Hepatocyte (in vitro differentiated cells): ENCODE measurements at regions not wholly inside any gene's neighbourhood (a gene's known extent, or its start where the extent isn't known, plus 50 kb on each side); places are given as distances from the start of the nearest gene placed in this dataset.

Source experiments
- DNase-seq: peaks from one replicate; pipeline ENCODE4 v3.0.0-alpha.2; 2016; ENCODE audit warnings: low spot score
- H2AFZ ChIP-seq: fragments of 200-600 bp; sonication (generic); 2 replicates; pipeline ENCODE4 v1.6.0; 2016; ENCODE audit warnings: antibody characterized with exemption, mild to moderate bottlenecking
- H3K27ac ChIP-seq: fragments of 200-600 bp; sonication (generic); 2 replicates; pipeline ENCODE4 v1.5.1; 2016; ENCODE audit warnings: mild to moderate bottlenecking
- H3K27me3 ChIP-seq: fragments of 200-600 bp; sonication (generic); 2 replicates; pipeline ENCODE4 v1.6.1; 2016
- H3K36me3 ChIP-seq: fragments of 200-600 bp; sonication (generic); replicated peaks from 2 replicates; pipeline ENCODE4 v1.5.1; 2016; ENCODE audit warnings: low read depth; ENCODE audit not compliant: insufficient read depth
- H3K4me1 ChIP-seq: fragments of 200-600 bp; sonication (generic); 2 replicates; pipeline ENCODE4 v1.5.1; 2016; ENCODE audit warnings: mild to moderate bottlenecking, moderate library complexity; ENCODE audit not compliant: insufficient read depth
- H3K4me2 ChIP-seq: fragments of 200-600 bp; sonication (generic); 2 replicates; pipeline ENCODE4 v1.6.0; 2016
- H3K4me3 ChIP-seq: fragments of 200-600 bp; sonication (generic); 2 replicates; pipeline ENCODE4 v1.5.1; 2016; ENCODE audit warnings: mild to moderate bottlenecking
- H3K79me2 ChIP-seq: fragments of 200-600 bp; sonication (generic); 2 replicates; pipeline ENCODE4 v1.6.0; 2017; ENCODE audit warnings: mild to moderate bottlenecking
- H3K9me2 ChIP-seq: fragments of 200-600 bp; sonication (generic); replicated peaks from 2 replicates; pipeline ENCODE4 v1.6.0; 2017; ENCODE audit warnings: mild to moderate bottlenecking; ENCODE audit not compliant: insufficient read depth
- H3K9me3 ChIP-seq: fragments of 200-600 bp; sonication (generic); 2 replicates; pipeline ENCODE4 v1.5.1; 2016; ENCODE audit warnings: low read depth, mild to moderate bottlenecking
- H4K20me1 ChIP-seq: fragments of 200-600 bp; sonication (generic); 2 replicates; pipeline ENCODE4 v1.6.0; 2016; ENCODE audit warnings: mild to moderate bottlenecking; ENCODE audit not compliant: insufficient read depth, poor library complexity, severe bottlenecking
- EZH2 ChIP-seq: fragments of 200-600 bp; sonication (generic); IDR thresholded peaks from 2 replicates; pipeline ENCODE4 v1.6.1; 2016; ENCODE audit warnings: antibody characterized with exemption, mild to moderate bottlenecking, borderline replicate concordance
- EZH2phosphoT487 ChIP-seq: fragments of 200-600 bp; sonication (generic); IDR thresholded peaks from one replicate; pipeline ENCODE4 v1.6.1; 2018; ENCODE audit warnings: antibody characterized with exemption, mild to moderate bottlenecking, low read depth, moderate library complexity; ENCODE audit not compliant: unreplicated experiment, severe bottlenecking
- WGBS: methylation state at CpG from one replicate; pipeline ENCODE4 v1.1.6; 2016; ENCODE audit warnings: low lambda C conversion rate; ENCODE audit errors: missing lambda C conversion rate; 5-methylcytosine and 5-hydroxymethylcytosine counted together
- TF ChIP-seq, protein P1 (sequence below): fragments of 200-600 bp; sonication (generic); IDR thresholded peaks from 2 replicates; pipeline ENCODE4 v1.5.1; 2016; ENCODE audit warnings: antibody characterized with exemption, mild to moderate bottlenecking; ENCODE audit not compliant: poor library complexity

DNA sequence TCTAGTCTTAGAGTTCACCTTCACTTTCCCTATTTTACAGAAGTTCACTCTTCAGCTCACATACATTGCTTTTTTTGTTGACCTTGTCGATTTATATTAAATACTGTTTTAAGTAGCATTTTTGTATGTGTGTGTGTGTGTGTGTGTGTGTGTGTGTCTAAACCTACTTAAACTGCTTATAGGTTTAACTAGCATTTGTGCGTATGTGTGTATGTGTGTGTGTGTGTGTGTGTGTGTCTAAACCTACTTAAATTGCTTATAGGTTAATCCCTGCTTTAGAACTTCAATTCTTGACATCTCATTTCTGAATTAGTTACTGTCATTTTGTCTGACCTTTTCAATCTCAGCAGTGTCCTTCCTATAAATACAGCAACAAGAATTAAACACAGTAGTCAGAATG lies 254.8 kb upstream of the EPHA3 start:
- no peak for DNase-seq
- Histone ChIP-seq H4K20me1 (no peaks in the 10 kb centered on the region), H3K79me2 (no peaks in the 10 kb centered on the region), H3K9me3 (no peaks in the 10 kb centered on the region), H3K36me3 (no peaks in the 10 kb centered on the region), H3K27ac (no peak overlapping the region), H3K4me1 (no peaks in the 10 kb centered on the region), H3K27me3 (no peaks in the 10 kb centered on the region), H3K4me3 (no peak overlapping the region), H3K4me2 (no peak overlapping the region), H2AFZ (no peak overlapping the region), H3K9me2 (no peaks in the 10 kb centered on the region)
- TF ChIP-seq, protein P1, sequence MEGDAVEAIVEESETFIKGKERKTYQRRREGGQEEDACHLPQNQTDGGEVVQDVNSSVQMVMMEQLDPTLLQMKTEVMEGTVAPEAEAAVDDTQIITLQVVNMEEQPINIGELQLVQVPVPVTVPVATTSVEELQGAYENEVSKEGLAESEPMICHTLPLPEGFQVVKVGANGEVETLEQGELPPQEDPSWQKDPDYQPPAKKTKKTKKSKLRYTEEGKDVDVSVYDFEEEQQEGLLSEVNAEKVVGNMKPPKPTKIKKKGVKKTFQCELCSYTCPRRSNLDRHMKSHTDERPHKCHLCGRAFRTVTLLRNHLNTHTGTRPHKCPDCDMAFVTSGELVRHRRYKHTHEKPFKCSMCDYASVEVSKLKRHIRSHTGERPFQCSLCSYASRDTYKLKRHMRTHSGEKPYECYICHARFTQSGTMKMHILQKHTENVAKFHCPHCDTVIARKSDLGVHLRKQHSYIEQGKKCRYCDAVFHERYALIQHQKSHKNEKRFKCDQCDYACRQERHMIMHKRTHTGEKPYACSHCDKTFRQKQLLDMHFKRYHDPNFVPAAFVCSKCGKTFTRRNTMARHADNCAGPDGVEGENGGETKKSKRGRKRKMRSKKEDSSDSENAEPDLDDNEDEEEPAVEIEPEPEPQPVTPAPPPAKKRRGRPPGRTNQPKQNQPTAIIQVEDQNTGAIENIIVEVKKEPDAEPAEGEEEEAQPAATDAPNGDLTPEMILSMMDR = no peak
- no peak for TF ChIP-seq EZH2
- TF ChIP-seq EZH2phosphoT487 = no peak
- 82% methylated on average over 2 of the region's 2 CpGs for WGBS

DNA sequence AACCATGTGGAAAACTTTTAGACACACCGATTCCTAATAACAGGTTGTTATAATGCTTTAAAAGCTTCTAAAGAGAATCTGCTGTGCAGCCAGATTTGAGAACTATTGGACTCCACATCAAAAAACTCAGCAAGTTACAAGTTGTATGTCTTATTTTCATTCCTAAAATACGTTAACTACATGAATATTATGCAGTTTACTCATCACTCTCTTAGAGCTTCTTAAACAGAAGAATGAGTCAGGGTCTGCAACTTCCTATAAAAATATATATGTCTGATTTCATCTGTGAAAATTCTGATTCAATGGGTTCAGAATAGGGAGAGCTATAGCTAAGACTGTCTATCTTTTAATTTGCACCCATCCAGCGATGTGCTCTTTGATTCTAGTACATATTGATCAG lies 244.2 kb upstream of the EPHA3 start:
- Histone ChIP-seq H3K9me2 (no peaks in the 10 kb centered on the region), H2AFZ (no peak overlapping the region), H3K27me3 (no peaks in the 10 kb centered on the region), H3K4me2 (no peak overlapping the region), H3K4me3 (no peak overlapping the region), H3K9me3 (no peaks in the 10 kb centered on the region), H3K36me3 (no peaks in the 10 kb centered on the region), H3K79me2 (no peaks in the 10 kb centered on the region), H4K20me1 (no peaks in the 10 kb centered on the region), H3K4me1 (no peaks in the 10 kb centered on the region), H3K27ac (no peak overlapping the region)
- no peak for DNase-seq
- TF ChIP-seq EZH2 = no peak
- no peak for TF ChIP-seq EZH2phosphoT487
- 74% methylated on average over 3 of the region's 3 CpGs for WGBS

DNA sequence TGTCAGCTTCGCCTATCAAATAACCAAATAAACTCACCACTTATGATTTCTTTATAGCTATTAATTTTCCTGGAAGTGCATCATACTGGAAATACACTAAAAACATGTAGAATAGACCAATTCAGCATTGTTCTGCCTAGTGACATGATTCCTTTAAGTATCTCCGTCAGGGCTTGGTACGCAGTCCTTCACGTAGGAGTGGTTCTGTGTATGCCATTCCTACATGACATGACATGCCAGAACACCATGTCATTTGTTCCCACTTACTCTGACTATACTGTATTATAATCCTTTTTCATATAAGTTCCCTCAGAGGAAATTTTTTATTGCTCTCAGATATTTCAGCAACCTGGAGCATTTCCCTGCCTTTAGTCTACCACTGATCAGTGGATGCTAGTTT lies 230.7 kb upstream of the EPHA3 start:
- no peaks in the 10 kb centered on the region for H3K9me2 ChIP-seq
- H4K20me1 ChIP-seq = no peaks in the 10 kb centered on the region
- H3K79me2 ChIP-seq = no peaks in the 10 kb centered on the region
- no peak overlapping the region for H3K4me3 ChIP-seq
- no peaks in the 10 kb centered on the region for H3K9me3 ChIP-seq
- DNase-seq = no peak
- H3K36me3 ChIP-seq = no peaks in the 10 kb centered on the region
- H2AFZ ChIP-seq = no peak overlapping the region
- H3K4me1 ChIP-seq = no peaks in the 10 kb centered on the region
- TF ChIP-seq EZH2 (no peak), EZH2phosphoT487 (no peak)
- TF ChIP-seq, protein P1 = no peak
- no peaks in the 10 kb centered on the region for H3K27me3 ChIP-seq
- H3K4me2 ChIP-seq = no peak overlapping the region
- WGBS = 96% methylated on average over 4 of the region's 4 CpGs
- H3K27ac ChIP-seq = no peak overlapping the region

DNA sequence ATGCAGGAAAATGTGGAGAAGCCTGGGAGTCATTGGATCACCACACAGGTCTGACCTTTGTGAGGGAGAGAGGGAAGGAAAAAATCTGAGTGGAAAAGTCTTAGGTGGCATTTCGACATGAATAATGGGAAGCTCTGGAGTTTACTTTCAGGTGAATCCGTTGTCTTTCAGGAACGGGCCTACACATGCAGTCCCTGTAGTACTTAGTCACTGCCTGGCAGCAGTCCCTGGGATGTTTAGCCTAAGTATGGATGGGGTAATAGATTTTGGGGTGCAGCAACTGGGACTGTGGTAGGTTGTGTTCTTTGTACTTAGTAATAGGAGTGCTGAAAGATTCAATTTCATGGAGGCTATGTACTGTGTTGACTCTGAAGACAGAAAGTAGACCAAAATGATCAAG lies 227.5 kb upstream of the EPHA3 start:
- no peak overlapping the region for H3K4me3 ChIP-seq
- H3K9me3 ChIP-seq = no peaks in the 10 kb centered on the region
- no peaks in the 10 kb centered on the region for H3K79me2 ChIP-seq
- no peak overlapping the region for H3K4me2 ChIP-seq
- no peak overlapping the region for H2AFZ ChIP-seq
- H3K27me3 ChIP-seq = no peaks in the 10 kb centered on the region
- no peak overlapping the region for H3K27ac ChIP-seq
- no peaks in the 10 kb centered on the region for H3K4me1 ChIP-seq
- H4K20me1 ChIP-seq = no peaks in the 10 kb centered on the region
- WGBS = 87% methylated on average over 3 of the region's 3 CpGs
- H3K9me2 ChIP-seq = no peaks in the 10 kb centered on the region
- TF ChIP-seq, protein P1 = no peak
- TF ChIP-seq EZH2 = no peak
- TF ChIP-seq EZH2phosphoT487 = no peak
- H3K36me3 ChIP-seq = no peaks in the 10 kb centered on the region
- DNase-seq = no peak
